AG09309 (cell line): ENCODE measurements at regions not wholly inside any gene's neighbourhood (a gene's known extent, or its start where the extent isn't known, plus 50 kb on each side); places are given as distances from the start of the nearest gene placed in this dataset.

Experiments used
- DNase-seq: peaks from one replicate; pipeline ENCODE4 v3.0.0-alpha.2; 2010; ENCODE audit warnings: low read depth
- H3K4me3 ChIP-seq: 2 replicates; pipeline ENCODE4 v1.5.1; 2011; ENCODE audit warnings: mild to moderate bottlenecking, low read depth, low read length, moderate library complexity; ENCODE audit not compliant: control insufficient read depth
- CTCF ChIP-seq: IDR thresholded peaks from 2 replicates; pipeline ENCODE4 v1.5.1; 2011; ENCODE audit warnings: mild to moderate bottlenecking, low read depth, low read length, inconsistent platforms; ENCODE audit not compliant: insufficient read depth, control insufficient read depth; ENCODE audit errors: missing control alignments

DNA sequence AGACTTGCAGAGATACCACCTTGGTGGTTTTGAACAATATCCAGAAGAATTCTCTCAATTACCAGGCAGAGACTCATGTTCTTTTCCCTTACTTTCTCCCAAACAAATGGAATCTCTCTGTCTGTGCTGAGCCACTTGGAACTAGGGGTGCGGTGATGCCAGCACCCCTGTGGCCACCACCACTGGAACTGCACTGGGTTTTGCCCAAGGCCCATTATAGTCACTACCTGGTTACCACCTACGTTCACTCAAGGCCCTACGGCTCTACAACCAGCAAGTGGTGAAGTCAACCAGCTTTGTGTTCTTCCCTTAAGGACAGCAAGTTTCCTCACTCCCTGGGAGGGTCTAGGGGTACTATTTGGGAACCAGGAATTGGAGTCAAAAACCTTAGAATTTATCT is 1183.7 kb downstream of the FSTL5 start:
- no peak for DNase-seq
- no peak for TF ChIP-seq CTCF
- H3K4me3 ChIP-seq, result no peak overlapping the region

GRCh38 chr4:160981083-160981482 is 1182.7 kb downstream of the FSTL5 start:
- DNase-seq, result no peak
- TF ChIP-seq CTCF, result no peak
- H3K4me3 ChIP-seq, result no peak overlapping the region

GRCh38 chr4:160983035-160983434 is 1180.8 kb downstream of the FSTL5 start:
- TF ChIP-seq CTCF, result no peak
- DNase-seq, result no peak
- H3K4me3 ChIP-seq, result no peak overlapping the region

GRCh38 chr4:161002386-161002785 is 1161.4 kb downstream of the FSTL5 start:
- no peak for DNase-seq
- no peak for TF ChIP-seq CTCF
- H3K4me3 ChIP-seq, result no peak overlapping the region

- no peak for TF ChIP-seq CTCF
- DNase-seq, result no peak
- H3K4me3 ChIP-seq, result no peak overlapping the region
Observed at GRCh38 chr4:161003418-161004057, 1160.3 kb downstream of the FSTL5 start.

DNA sequence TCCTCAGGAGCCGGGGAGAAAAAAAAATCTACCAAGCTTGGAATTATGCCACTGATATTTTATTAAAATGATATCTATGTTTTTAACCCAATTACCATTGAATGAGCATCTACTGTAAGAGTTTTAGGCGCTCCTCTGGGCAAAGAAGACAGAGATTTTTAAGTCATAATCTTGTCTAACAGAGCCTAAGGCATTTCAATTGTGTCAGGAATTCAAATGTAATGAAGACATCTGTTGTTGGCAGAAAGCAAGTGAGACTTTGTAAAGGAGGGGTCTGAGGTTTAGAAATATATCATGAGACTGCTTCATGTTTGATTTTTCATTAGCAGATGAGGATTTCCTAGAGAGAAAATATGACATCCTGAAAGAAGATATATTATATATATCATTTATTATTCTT is 1158.1 kb downstream of the FSTL5 start:
- TF ChIP-seq CTCF, result no peak
- H3K4me3 ChIP-seq, result no peak overlapping the region
- DNase-seq, result no peak

DNA sequence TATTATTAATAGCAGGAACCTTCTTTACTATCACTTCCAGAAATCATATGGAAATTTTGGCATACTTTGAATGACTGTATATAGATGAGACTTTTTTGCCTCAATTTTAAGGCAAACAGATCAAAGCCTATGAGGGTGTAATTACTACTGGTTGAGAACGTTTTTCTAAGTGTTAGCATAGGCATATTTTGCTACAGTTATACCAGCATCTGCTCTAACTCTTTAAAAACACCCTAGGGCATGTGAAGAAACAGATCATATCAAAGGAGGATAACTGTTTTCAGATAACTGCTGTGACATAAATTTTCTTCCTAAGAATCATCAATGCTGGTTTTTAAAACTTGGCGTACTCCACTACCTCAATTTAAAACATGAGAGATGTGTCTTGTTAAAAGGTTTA is 1155.3 kb downstream of the FSTL5 start:
- no peak overlapping the region for H3K4me3 ChIP-seq

More for the DNA sequence above, 1155.3 kb downstream of the FSTL5 start:
- DNase-seq, result no peak
- no peak for TF ChIP-seq CTCF
